Keratinocyte (primary cell): ENCODE measurements at regions not wholly inside any gene's neighbourhood (a gene's known extent, or its start where the extent isn't known, plus 50 kb on each side); places are given as distances from the start of the nearest gene placed in this dataset.

Source experiments
- DNase-seq: peaks from one replicate; pipeline ENCODE4 v3.0.0-alpha.2; 2011; ENCODE audit warnings: low read depth, missing footprints, low spot score
- FAIRE-seq: peaks from 2 replicates; lab custom pipeline; 2011; peaks lifted over from hg19 to GRCh38; lab: Jason Lieb, UNC
- H2AFZ ChIP-seq: 2 replicates; pipeline ENCODE4 v1.6.0; 2012; ENCODE audit warnings: low read length, control low read depth, inconsistent platforms; ENCODE audit not compliant: control insufficient read depth
- H3K27ac ChIP-seq: 2 replicates; pipeline ENCODE4 v1.5.1; 2011; ENCODE audit warnings: low read length; ENCODE audit not compliant: control insufficient read depth, insufficient read depth
- H3K27me3 ChIP-seq: 3 replicates; pipeline ENCODE4 v1.6.0; 2011; ENCODE audit warnings: low read length; ENCODE audit not compliant: control insufficient read depth, insufficient read depth; ENCODE audit errors: extremely low read depth
- H3K36me3 ChIP-seq, 2 experiments: 2 replicates in 1 of 2; 3 replicates in 1 of 2; pipeline ENCODE4 v1.5.1; 2011; ENCODE audit warnings: low read length in 2 of 2, mild to moderate bottlenecking in 1 of 2; ENCODE audit not compliant: control insufficient read depth in 2 of 2, insufficient read depth in 2 of 2; ENCODE audit errors: extremely low read depth in 1 of 2
- H3K4me1 ChIP-seq: 3 replicates; pipeline ENCODE4 v1.5.1; 2011; ENCODE audit warnings: low read length; ENCODE audit not compliant: control insufficient read depth, insufficient read depth; ENCODE audit errors: extremely low read depth
- H3K4me2 ChIP-seq: 3 replicates; pipeline ENCODE4 v1.6.0; 2011; ENCODE audit warnings: low read depth, low read length; ENCODE audit not compliant: control insufficient read depth, insufficient read depth; ENCODE audit errors: extremely low read depth
- H3K4me3 ChIP-seq, 3 experiments: fragments of 200-600 bp in 1 of 3; sonication (generic) in 1 of 3; 2 replicates in 2 of 3; 3 replicates in 1 of 3; pipeline ENCODE4 v1.5.1; 2011 to 2016; ENCODE audit warnings: low read length in 3 of 3, mild to moderate bottlenecking in 3 of 3, control low read depth in 2 of 3, inconsistent platforms in 1 of 3, low read depth in 1 of 3, mixed read lengths in 1 of 3, mixed run types in 1 of 3, moderate library complexity in 1 of 3; ENCODE audit not compliant: control insufficient read depth in 2 of 3, insufficient read depth in 2 of 3; ENCODE audit errors: extremely low read depth in 1 of 3
- H3K79me2 ChIP-seq: 2 replicates; pipeline ENCODE4 v1.6.0; 2012; ENCODE audit warnings: low read length; ENCODE audit not compliant: control insufficient read depth, insufficient read depth
- H3K9ac ChIP-seq: 3 replicates; pipeline ENCODE4 v1.6.0; 2011; ENCODE audit warnings: low read length; ENCODE audit not compliant: control insufficient read depth, insufficient read depth; ENCODE audit errors: extremely low read depth
- H3K9me1 ChIP-seq: 3 replicates; pipeline ENCODE4 v1.6.0; 2011; ENCODE audit warnings: low read length; ENCODE audit not compliant: control insufficient read depth, insufficient read depth; ENCODE audit errors: extremely low read depth
- H3K9me3 ChIP-seq: 2 replicates; pipeline ENCODE4 v1.5.1; 2012; ENCODE audit warnings: low read depth, low read length; ENCODE audit not compliant: control insufficient read depth
- H4K20me1 ChIP-seq: 3 replicates; pipeline ENCODE4 v1.6.0; 2011; ENCODE audit warnings: low read length; ENCODE audit not compliant: control insufficient read depth, insufficient read depth; ENCODE audit errors: extremely low read depth
- CTCF ChIP-seq, 3 experiments: IDR thresholded peaks in 1 of 3; conservative IDR thresholded peaks in 1 of 3; optimal IDR thresholded peaks in 1 of 3; 2 replicates in 2 of 3; 3 replicates in 1 of 3; pipeline versions ENCODE3 to v1.5.1; 2011; ENCODE audit warnings: low read length in 3 of 3, mild to moderate bottlenecking in 3 of 3, moderate library complexity in 2 of 3, control low read depth in 1 of 3, inconsistent platforms in 1 of 3; ENCODE audit not compliant: insufficient read depth in 2 of 3; ENCODE audit errors: extremely low read depth in 1 of 3
- EZH2 ChIP-seq: IDR thresholded peaks from one replicate; pipeline ENCODE4 v1.6.1; 2012; ENCODE audit warnings: inconsistent platforms, mild to moderate bottlenecking, low read length, moderate library complexity
- dilution Hi-C: fragments of 300-500 bp; cut with MboI; formaldehyde crosslinking; loops from one replicate; pipeline ENCODE4 v1.7.0; 2020; ENCODE audit warnings: low sequenced_read_pairs; ENCODE audit not compliant: extremely low pct_ligation_motif_present

- no peaks in the 10 kb centered on the region for H3K27me3 ChIP-seq
- peaks cover 12% of the 10 kb centered on the region for H3K4me1 ChIP-seq
- FAIRE-seq = no peak
- no peak overlapping the region for H3K27ac ChIP-seq
- no peaks in the 10 kb centered on the region for H3K9me3 ChIP-seq
- no peak overlapping the region for H3K4me3 ChIP-seq
- H3K9me1 ChIP-seq = no peaks in the 10 kb centered on the region
- no peaks in the 10 kb centered on the region for H4K20me1 ChIP-seq
- dilution Hi-C loops = no loop called here
- H3K36me3 ChIP-seq = no peaks in the 10 kb centered on the region
- DNase-seq = no peak
- H3K9ac ChIP-seq = no peak overlapping the region
- H3K79me2 ChIP-seq = no peaks in the 10 kb centered on the region
- TF ChIP-seq EZH2 (no peak), CTCF (optimal IDR thresholded peaks at IDR 0.05 in 1 of 3, IDR thresholded peaks at IDR 0.05 in 1 of 3, conservative IDR thresholded peaks at IDR 0.05 in 1 of 3; ENCODE audit: extremely low read depth in 1 of 3, insufficient read depth in 2 of 3, low read length in 3 of 3) (no peak)
- no peak overlapping the region for H2AFZ ChIP-seq
- no peak overlapping the region for H3K4me2 ChIP-seq
Measured at GRCh38 chr5:66503203-66503789, 92.9 kb upstream of the MAST4 start.

- H3K27ac ChIP-seq = no peak overlapping the region
- H3K4me1 ChIP-seq = no peaks in the 10 kb centered on the region
- H3K4me2 ChIP-seq = no peak overlapping the region
- no peaks in the 10 kb centered on the region for H3K9me1 ChIP-seq
- no peaks in the 10 kb centered on the region for H3K9me3 ChIP-seq
- no peaks in the 10 kb centered on the region for H3K79me2 ChIP-seq
- DNase-seq = no peak
- dilution Hi-C loops = no loop called here
- H2AFZ ChIP-seq = no peak overlapping the region
- no peaks in the 10 kb centered on the region for H3K36me3 ChIP-seq
- no peak overlapping the region for H3K9ac ChIP-seq
- H4K20me1 ChIP-seq = no peaks in the 10 kb centered on the region
- no peaks in the 10 kb centered on the region for H3K27me3 ChIP-seq
- no peak for FAIRE-seq
- TF ChIP-seq CTCF (optimal IDR thresholded peaks at IDR 0.05 in 1 of 3, IDR thresholded peaks at IDR 0.05 in 1 of 3, conservative IDR thresholded peaks at IDR 0.05 in 1 of 3; ENCODE audit: extremely low read depth in 1 of 3, insufficient read depth in 2 of 3, low read length in 3 of 3) (no peak), EZH2 (no peak)
- H3K4me3 ChIP-seq = no peak overlapping the region
Measured at GRCh38 chr5:66507106-66507505, 89.1 kb upstream of the MAST4 start.
